ENCODE measurements at regions not wholly inside any gene's neighbourhood (a gene's known extent, or its start where the extent isn't known, plus 50 kb on each side); places are given as distances from the start of the nearest gene placed in this dataset.

GRCh38 chr7:9083837-9084236, 650.4 kb downstream of the NXPH1 start:
- no peaks in the 10 kb centered on the region for H3K9me3 ChIP-seq (ENCODE audit: low read length)
- no peak overlapping the region for H3K4me2 ChIP-seq (ENCODE audit: low read length)
- no peaks in the 10 kb centered on the region for H3F3A ChIP-seq (ENCODE audit: insufficient read depth, low read length)
- TF ChIP-seq EZH2 (IDR thresholded peaks at IDR 0.05; ENCODE audit: borderline replicate concordance, low read length), result no peak
- no peak for TF ChIP-seq CTCF (IDR thresholded peaks at IDR 0.05; ENCODE audit: low read length)
- no peaks in the 10 kb centered on the region for H3K4me1 ChIP-seq (ENCODE audit: insufficient read depth, low read length, severe bottlenecking)
- no peaks in the 10 kb centered on the region for H3K36me3 ChIP-seq (ENCODE audit: insufficient read depth, low read length)
- no peak overlapping the region for H2AFZ ChIP-seq (ENCODE audit: low read length)
- H3K9ac ChIP-seq (ENCODE audit: low read length), result no peak overlapping the region
- no peak overlapping the region for H3K4me3 ChIP-seq (ENCODE audit: low read depth, low read length, poor library complexity, severe bottlenecking)
- H3K79me2 ChIP-seq (ENCODE audit: insufficient read depth, low read length), result no peaks in the 10 kb centered on the region
- no peak overlapping the region for H3K27ac ChIP-seq (ENCODE audit: low read depth, low read length, poor library complexity, severe bottlenecking)
- no peaks in the 10 kb centered on the region for H3K27me3 ChIP-seq (ENCODE audit: insufficient read depth, low read length)
- no peaks in the 10 kb centered on the region for H3K9me2 ChIP-seq (ENCODE audit: low read depth, low read length)
- no peaks in the 10 kb centered on the region for H4K20me1 ChIP-seq (ENCODE audit: insufficient read depth, low read length)

GRCh38 chr7:9091282-9091681, 657.9 kb downstream of the NXPH1 start:
- Histone ChIP-seq H3K27me3 (ENCODE audit: insufficient read depth, low read length) (no peaks in the 10 kb centered on the region), H3K9ac (ENCODE audit: low read length) (no peak overlapping the region), H3K36me3 (ENCODE audit: insufficient read depth, low read length) (no peaks in the 10 kb centered on the region), H3K4me3 (ENCODE audit: low read depth, low read length, poor library complexity, severe bottlenecking) (no peak overlapping the region), H2AFZ (ENCODE audit: low read length) (no peak overlapping the region), H3F3A (ENCODE audit: insufficient read depth, low read length) (no peaks in the 10 kb centered on the region), H3K4me1 (ENCODE audit: insufficient read depth, low read length, severe bottlenecking) (no peaks in the 10 kb centered on the region), H4K20me1 (ENCODE audit: insufficient read depth, low read length) (no peaks in the 10 kb centered on the region), H3K9me2 (ENCODE audit: low read depth, low read length) (no peaks in the 10 kb centered on the region), H3K79me2 (ENCODE audit: insufficient read depth, low read length) (no peaks in the 10 kb centered on the region), H3K4me2 (ENCODE audit: low read length) (no peak overlapping the region), H3K9me3 (ENCODE audit: low read length) (no peaks in the 10 kb centered on the region), H3K27ac (ENCODE audit: low read depth, low read length, poor library complexity, severe bottlenecking) (no peak overlapping the region)
- TF ChIP-seq CTCF (IDR thresholded peaks at IDR 0.05; ENCODE audit: low read length), result peak; percentile 53
- TF ChIP-seq EZH2 (IDR thresholded peaks at IDR 0.05; ENCODE audit: borderline replicate concordance, low read length), result no peak

GRCh38 chr7:9097565-9098060, 664.2 kb downstream of the NXPH1 start:
- H3K79me2 ChIP-seq (ENCODE audit: insufficient read depth, low read length), result no peaks in the 10 kb centered on the region
- H3K36me3 ChIP-seq (ENCODE audit: insufficient read depth, low read length), result no peaks in the 10 kb centered on the region
- no peaks in the 10 kb centered on the region for H3K9me2 ChIP-seq (ENCODE audit: low read depth, low read length)
- no peaks in the 10 kb centered on the region for H3K27me3 ChIP-seq (ENCODE audit: insufficient read depth, low read length)
- H3K27ac ChIP-seq (ENCODE audit: low read depth, low read length, poor library complexity, severe bottlenecking), result no peak overlapping the region
- no peaks in the 10 kb centered on the region for H3K9me3 ChIP-seq (ENCODE audit: low read length)
- no peak overlapping the region for H3K9ac ChIP-seq (ENCODE audit: low read length)
- H3F3A ChIP-seq (ENCODE audit: insufficient read depth, low read length), result no peaks in the 10 kb centered on the region
- no peak overlapping the region for H3K4me2 ChIP-seq (ENCODE audit: low read length)
- H3K4me3 ChIP-seq (ENCODE audit: low read depth, low read length, poor library complexity, severe bottlenecking), result no peak overlapping the region
- H3K4me1 ChIP-seq (ENCODE audit: insufficient read depth, low read length, severe bottlenecking), result no peaks in the 10 kb centered on the region
- no peak for TF ChIP-seq EZH2 (IDR thresholded peaks at IDR 0.05; ENCODE audit: borderline replicate concordance, low read length)
- no peak for TF ChIP-seq CTCF (IDR thresholded peaks at IDR 0.05; ENCODE audit: low read length)
- H4K20me1 ChIP-seq (ENCODE audit: insufficient read depth, low read length), result no peaks in the 10 kb centered on the region
- H2AFZ ChIP-seq (ENCODE audit: low read length), result no peak overlapping the region

Data from OCI-LY1 (cell line).